Activated T-helper 17 cell treated with anti-CD3 and anti-CD28 coated beads, Interleukin-2, amount 50 U/mL, for 72 hours (primary cell): ENCODE measurements at regions not wholly inside any gene's neighbourhood (a gene's known extent, or its start where the extent isn't known, plus 50 kb on each side); places are given as distances from the start of the nearest gene placed in this dataset.
A peak's percentile ranks its signal among the peaks of the same experiment; 100 is the strongest.
"Not testable (repeated sequence)": the region's sequence is repeated elsewhere in the genome, so short reads cannot be mapped to it uniquely, and the experiment has no call there.

Source experiments
- ATAC-seq: fragments of 150-1000 bp; cut with Tn5 transposase; replicated peaks from 2 replicates; pipeline ENCODE4 v1.10.0; 2021; ENCODE audit warnings: mild to moderate bottlenecking, moderate library complexity
- H3K27ac Mint-ChIP-seq: one replicate; pipeline ENCODE4 v1.8.0; 2022; ENCODE audit warnings: mixed read lengths
- H3K27me3 Mint-ChIP-seq: one replicate; pipeline ENCODE4 v1.8.0; 2022; ENCODE audit warnings: mixed read lengths
- H3K36me3 Mint-ChIP-seq: one replicate; pipeline ENCODE4 v1.8.0; 2022; ENCODE audit warnings: low read depth, mild to moderate bottlenecking, mixed read lengths
- H3K4me1 Mint-ChIP-seq: one replicate; pipeline ENCODE4 v1.8.0; 2022; ENCODE audit warnings: mixed read lengths
- H3K4me3 Mint-ChIP-seq: one replicate; pipeline ENCODE4 v1.8.0; 2022; ENCODE audit warnings: mild to moderate bottlenecking, mixed read lengths
- H3K9me3 Mint-ChIP-seq: one replicate; pipeline ENCODE4 v1.8.0; 2022; ENCODE audit warnings: mixed read lengths

DNA sequence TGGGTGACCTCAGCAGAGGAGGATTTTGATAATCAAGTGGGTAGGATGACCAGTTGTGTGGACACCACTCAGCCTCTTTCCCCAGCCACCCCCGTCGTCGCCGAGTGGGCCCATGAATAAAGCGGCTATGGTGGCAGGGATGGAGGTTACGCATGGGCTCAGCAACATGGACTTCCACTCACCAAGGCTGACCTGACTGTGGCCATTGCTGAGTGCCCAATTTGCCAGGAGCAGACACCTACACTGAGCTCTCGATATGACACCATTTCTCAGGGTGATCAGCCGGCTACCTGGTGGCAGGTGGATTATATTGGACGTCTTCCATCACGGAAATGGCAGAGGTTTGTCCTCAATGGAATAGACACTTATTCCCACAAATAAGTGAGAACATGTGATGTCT, 361.3 kb downstream of the KLHL4 start:
- no peak overlapping the region for H3K4me3 Mint-ChIP-seq
- H3K36me3 Mint-ChIP-seq: no peaks in the 10 kb centered on the region
- ATAC-seq: no peak

DNA sequence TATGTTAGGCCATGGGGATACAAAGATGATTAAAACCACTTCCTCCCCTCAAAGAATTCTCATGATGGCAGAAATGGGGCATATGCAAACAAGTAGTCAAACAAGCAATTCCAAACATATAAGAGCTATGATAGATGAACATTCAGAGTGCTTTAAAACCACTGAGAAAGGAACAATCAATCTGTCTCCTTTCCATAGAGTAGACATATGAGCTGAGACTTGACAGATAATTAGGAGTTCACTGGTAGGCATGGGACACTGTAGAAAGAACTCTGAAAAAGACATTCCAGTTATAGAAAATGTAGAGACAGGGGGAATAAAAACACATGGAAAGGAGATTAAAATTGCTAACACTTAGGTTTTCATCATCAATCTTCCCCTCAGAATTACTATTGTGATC, 372.8 kb downstream of the KLHL4 start:
- Mint-ChIP-seq H3K9me3 (no peaks in the 10 kb centered on the region), H3K4me1 (no peaks in the 10 kb centered on the region), H3K36me3 (no peaks in the 10 kb centered on the region), H3K4me3 (no peak overlapping the region), H3K27me3 (no peaks in the 10 kb centered on the region), H3K27ac (no peak overlapping the region)
- ATAC-seq: no peak

More for the DNA sequence above, 361.3 kb downstream of the KLHL4 start:
- Mint-ChIP-seq H3K27me3 (no peaks in the 10 kb centered on the region), H3K27ac (no peak overlapping the region), H3K4me1 (no peaks in the 10 kb centered on the region), H3K9me3 (no peaks in the 10 kb centered on the region)

DNA sequence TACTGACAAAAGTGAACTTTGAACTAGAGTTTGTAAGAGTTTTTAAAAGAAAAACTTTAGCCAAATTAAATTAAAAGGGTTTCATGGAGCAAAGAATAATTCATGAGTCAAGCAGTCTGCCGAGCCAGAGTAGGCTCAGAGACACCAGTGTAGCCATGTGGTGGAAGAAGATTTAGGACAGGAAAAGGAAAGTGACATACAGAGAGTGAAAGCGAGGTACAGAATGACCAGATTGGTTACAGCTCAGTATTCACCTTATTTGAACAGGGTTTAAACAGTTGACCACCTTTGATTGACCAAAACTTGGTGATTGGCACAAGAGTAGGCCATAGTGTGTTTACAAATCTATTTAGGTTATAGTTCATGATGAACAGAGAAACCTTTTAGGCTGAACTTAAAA, 377.8 kb downstream of the KLHL4 start:
- no peaks in the 10 kb centered on the region for H3K27me3 Mint-ChIP-seq
- H3K9me3 Mint-ChIP-seq: no peaks in the 10 kb centered on the region
- no peak overlapping the region for H3K27ac Mint-ChIP-seq
- no peak for ATAC-seq
- no peaks in the 10 kb centered on the region for H3K4me1 Mint-ChIP-seq
- no peaks in the 10 kb centered on the region for H3K36me3 Mint-ChIP-seq
- H3K4me3 Mint-ChIP-seq: no peak overlapping the region

DNA sequence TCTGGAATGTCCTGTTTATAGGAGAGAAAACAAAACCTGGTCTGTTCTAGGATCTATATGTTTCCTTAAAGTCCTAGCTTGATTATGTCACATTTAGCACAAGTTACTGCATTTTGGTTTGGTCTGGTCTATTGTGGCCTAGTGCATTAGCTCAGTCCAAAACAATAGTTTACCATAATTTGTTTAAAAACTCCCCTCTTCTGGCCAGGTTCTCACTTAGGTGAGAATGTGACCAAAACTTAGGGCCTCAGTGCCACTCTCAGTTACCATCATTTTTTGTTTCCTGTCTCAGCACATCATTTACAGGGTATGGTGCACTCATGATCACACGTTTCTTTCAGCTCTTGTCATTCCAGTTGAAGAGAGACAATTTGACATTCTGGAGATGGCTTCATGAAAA, 378.5 kb downstream of the KLHL4 start:
- H3K27me3 Mint-ChIP-seq: no peaks in the 10 kb centered on the region
- no peaks in the 10 kb centered on the region for H3K36me3 Mint-ChIP-seq
- H3K9me3 Mint-ChIP-seq: no peaks in the 10 kb centered on the region
- H3K4me3 Mint-ChIP-seq: no peak overlapping the region
- ATAC-seq: no peak
- no peaks in the 10 kb centered on the region for H3K4me1 Mint-ChIP-seq
- H3K27ac Mint-ChIP-seq: no peak overlapping the region

DNA sequence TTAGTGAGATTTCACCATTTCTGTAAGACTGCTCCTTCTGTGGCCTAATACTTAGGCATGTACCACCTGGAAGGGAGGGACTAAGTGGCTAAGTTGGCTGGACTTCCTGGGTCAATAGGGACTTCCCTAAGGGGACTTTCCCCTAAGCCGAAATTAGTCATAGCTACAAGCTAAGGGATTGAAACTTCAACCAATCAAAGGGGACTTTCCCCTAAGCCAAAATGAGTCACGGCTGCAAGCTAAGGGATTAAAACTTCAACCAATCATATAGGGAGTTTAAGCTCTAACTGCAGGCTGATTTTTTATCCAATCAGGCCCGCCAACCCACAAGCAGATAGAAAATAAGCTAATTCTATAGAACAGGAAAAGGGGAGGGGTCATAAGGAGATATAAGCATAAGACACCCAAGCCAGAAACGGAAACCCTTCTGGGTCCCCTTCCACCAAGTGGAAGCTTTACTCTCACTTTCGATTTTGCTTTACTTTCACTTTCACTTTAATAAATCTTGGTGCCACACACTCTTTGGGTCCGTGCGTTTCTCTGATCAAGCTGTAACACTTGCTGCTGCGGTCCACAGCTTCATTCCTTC, 382.8 kb downstream of the KLHL4 start:
- Mint-ChIP-seq H3K27ac (no peak overlapping the region), H3K27me3 (no peaks in the 10 kb centered on the region), H3K4me3 (peak overlapping the region; percentile 39), H3K9me3 (no peaks in the 10 kb centered on the region), H3K4me1 (no peaks in the 10 kb centered on the region), H3K36me3 (no peaks in the 10 kb centered on the region)
- ATAC-seq: peak; percentile 47

DNA sequence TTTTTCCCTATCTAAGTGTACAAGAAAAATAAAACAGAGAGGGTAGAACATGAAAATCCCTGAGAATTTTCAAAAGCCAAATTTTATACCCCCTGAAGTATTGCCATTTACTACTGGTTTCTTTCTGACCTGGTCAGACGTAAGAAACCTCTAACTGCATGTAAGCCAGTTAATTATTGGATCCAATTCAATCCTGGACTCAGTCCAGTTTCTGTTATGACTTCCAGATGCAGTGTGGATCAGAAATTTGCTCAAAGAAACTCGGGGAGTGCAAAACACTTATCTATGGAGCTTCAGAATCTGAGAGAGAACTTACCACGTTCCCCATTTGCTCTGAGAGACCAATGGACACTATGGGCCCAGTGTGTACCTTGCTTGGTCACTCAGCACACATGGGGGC, 383.5 kb downstream of the KLHL4 start:
- no peaks in the 10 kb centered on the region for H3K4me1 Mint-ChIP-seq
- no peaks in the 10 kb centered on the region for H3K36me3 Mint-ChIP-seq
- ATAC-seq: no peak
- no peak overlapping the region for H3K27ac Mint-ChIP-seq
- no peaks in the 10 kb centered on the region for H3K9me3 Mint-ChIP-seq
- peak overlapping the region; percentile 39 for H3K4me3 Mint-ChIP-seq
- H3K27me3 Mint-ChIP-seq: no peaks in the 10 kb centered on the region

DNA sequence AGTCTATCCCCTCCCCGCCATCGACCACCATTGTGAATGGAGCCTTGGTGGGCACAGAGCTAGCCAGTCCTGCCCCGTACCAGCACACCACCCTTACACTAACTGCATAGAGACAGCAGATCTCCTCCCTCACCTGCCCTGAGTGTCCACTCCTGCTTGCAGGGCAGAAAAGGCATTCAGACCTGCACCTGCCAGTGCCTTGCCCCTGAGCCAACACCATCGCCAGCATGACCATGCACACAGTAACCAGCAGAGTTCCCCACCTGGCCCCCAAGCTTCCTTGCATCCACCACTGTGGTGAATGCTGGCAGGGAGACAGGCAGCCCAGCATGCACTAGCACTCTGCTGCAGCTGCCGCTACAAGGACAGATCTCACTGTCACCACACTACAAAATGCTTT, 397.1 kb downstream of the KLHL4 start:
- Mint-ChIP-seq H3K27me3 (no peaks in the 10 kb centered on the region), H3K27ac (no peak overlapping the region), H3K36me3 (no peaks in the 10 kb centered on the region), H3K9me3 (no peaks in the 10 kb centered on the region), H3K4me1 (no peaks in the 10 kb centered on the region), H3K4me3 (no peak overlapping the region)
- ATAC-seq: no peak

DNA sequence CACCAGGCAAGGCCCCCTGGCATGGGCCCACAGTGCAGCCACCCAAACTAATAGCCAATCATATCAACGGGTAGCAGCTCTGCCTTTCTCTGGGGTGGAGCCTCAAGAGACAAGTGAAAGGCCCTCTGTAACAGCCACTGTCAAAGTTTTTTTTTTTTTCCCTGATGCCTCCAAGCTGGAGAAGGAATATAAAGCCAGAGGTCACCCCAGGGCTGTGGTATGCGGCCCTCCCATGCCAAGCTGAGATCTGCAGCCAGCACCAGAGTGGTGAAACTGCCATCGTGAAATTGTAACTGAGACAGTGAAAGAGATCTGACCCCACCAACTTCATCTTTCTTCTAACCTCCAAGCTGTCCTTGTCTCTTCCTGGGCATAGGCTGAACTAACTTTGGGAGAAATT, 407.0 kb downstream of the KLHL4 start:
- H3K27me3 Mint-ChIP-seq: no peaks in the 10 kb centered on the region
- H3K9me3 Mint-ChIP-seq: peaks cover 6% of the 10 kb centered on the region
- ATAC-seq: no peak
- H3K27ac Mint-ChIP-seq: no peak overlapping the region
- H3K4me1 Mint-ChIP-seq: no peaks in the 10 kb centered on the region
- H3K36me3 Mint-ChIP-seq: no peaks in the 10 kb centered on the region
- no peak overlapping the region for H3K4me3 Mint-ChIP-seq

DNA sequence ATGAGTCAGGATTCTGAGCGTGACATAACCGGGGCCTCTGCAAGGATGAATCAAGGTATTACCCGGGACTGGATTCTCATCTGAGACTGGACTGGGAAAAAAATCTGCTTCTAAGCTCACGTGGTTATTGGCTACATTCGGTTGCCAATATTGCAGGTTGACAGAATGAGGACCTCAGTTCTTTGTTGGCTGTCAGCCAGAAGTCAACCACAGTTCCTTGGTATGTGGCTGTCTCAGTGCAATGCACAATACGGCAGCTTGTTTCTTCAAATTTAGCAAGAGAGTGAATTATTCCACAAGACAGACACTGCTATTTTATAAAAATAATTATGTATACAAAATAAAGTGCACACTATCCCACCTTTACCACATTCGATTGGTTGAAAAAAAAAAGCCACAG, 424.2 kb downstream of the KLHL4 start:
- no peak overlapping the region for H3K27ac Mint-ChIP-seq
- no peak overlapping the region for H3K4me3 Mint-ChIP-seq
- H3K27me3 Mint-ChIP-seq: no peaks in the 10 kb centered on the region
- no peaks in the 10 kb centered on the region for H3K9me3 Mint-ChIP-seq
- no peaks in the 10 kb centered on the region for H3K36me3 Mint-ChIP-seq
- H3K4me1 Mint-ChIP-seq: no peaks in the 10 kb centered on the region
- ATAC-seq: no peak

DNA sequence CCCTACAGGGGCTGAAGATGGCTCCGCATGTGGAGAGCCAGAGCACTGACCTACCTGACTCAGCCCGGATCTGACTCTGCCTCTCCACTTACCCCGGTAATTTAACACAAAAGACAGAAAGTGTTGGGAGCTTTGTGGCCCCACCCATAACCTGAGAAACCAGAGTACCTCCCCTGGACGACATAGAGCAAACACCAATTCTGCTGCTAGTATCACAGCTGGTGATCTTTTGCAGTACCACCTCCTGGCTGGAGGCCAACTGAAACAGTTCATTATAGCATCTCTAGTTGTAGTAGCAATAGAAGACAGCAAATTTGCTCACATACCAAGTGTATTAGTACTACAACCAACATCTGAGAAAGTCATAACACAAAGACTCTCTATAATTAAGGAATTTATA, 443.9 kb downstream of the KLHL4 start:
- H3K36me3 Mint-ChIP-seq: no peaks in the 10 kb centered on the region
- H3K4me3 Mint-ChIP-seq: no peak overlapping the region
- no peaks in the 10 kb centered on the region for H3K27me3 Mint-ChIP-seq
- ATAC-seq: no peak
- H3K27ac Mint-ChIP-seq: no peak overlapping the region
- H3K9me3 Mint-ChIP-seq: peaks cover 3% of the 10 kb centered on the region
- H3K4me1 Mint-ChIP-seq: no peaks in the 10 kb centered on the region

DNA sequence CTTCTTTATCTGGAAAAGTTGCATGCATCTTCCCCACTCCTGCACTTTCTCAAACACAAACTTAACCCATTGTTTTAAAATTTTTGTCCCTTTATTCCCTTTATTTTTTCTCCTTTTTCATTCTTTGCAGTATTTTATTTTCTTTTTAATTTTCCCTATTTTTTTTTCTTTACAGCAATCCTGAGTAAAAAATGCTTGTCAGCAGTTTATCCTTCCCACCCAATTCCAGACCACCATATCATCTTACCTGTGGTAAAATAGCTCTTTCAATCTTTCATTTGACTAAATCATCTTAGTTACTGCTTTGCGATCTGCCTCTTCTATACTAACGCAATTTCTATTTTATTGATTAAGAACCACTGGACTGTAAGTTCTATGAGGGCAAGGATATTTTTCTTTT, 450.5 kb downstream of the KLHL4 start:
- Mint-ChIP-seq H3K36me3 (no peaks in the 10 kb centered on the region), H3K27ac (no peak overlapping the region), H3K4me1 (no peaks in the 10 kb centered on the region), H3K9me3 (peaks cover 9% of the 10 kb centered on the region), H3K4me3 (no peak overlapping the region), H3K27me3 (no peaks in the 10 kb centered on the region)
- no peak for ATAC-seq

DNA sequence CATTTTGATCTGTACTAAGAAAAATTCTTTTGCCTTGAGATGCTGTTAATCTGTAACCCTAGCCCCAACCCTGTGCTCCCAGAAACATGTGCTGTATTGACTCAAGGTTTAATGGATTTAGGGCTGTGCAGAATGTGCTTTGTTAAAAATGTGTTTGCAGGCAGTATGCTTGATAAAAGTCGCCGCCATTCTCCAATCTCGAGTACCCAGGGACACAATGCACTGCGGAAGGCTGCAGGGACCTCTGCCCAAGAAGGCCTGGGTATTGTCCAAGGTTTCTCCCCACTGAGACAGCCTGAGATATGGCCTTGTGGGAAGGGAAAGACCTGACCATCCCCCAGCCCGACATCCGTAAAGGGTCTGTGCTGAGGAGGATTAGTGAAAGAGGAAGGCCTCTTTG, 454.5 kb downstream of the KLHL4 start:
- not testable (repeated sequence) for H3K4me1 Mint-ChIP-seq, H3K4me3 Mint-ChIP-seq, H3K27ac Mint-ChIP-seq, H3K27me3 Mint-ChIP-seq, ATAC-seq, H3K9me3 Mint-ChIP-seq, H3K36me3 Mint-ChIP-seq

DNA sequence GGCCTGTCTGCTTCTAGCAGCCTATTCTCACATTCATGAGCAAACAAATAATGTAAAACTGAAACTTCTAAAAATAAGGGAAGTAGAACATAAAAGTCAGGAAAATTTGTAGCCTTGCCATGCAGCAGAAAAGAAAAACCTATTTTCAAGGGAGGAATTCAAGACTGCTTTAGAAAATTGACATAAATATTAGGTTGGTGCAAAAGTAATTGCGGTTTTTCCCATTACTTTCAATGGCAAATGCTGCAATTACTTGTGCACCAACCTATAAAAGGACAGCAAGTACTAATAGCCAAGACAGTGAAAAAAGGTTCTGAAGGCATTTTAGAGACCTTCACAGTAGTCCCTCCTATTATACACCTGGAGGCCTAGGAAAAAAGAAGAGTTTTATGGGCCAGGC, 457.8 kb downstream of the KLHL4 start:
- no peak overlapping the region for H3K4me3 Mint-ChIP-seq
- no peaks in the 10 kb centered on the region for H3K36me3 Mint-ChIP-seq
- no peaks in the 10 kb centered on the region for H3K9me3 Mint-ChIP-seq
- no peaks in the 10 kb centered on the region for H3K27me3 Mint-ChIP-seq
- H3K27ac Mint-ChIP-seq: no peak overlapping the region
- no peak for ATAC-seq
- no peaks in the 10 kb centered on the region for H3K4me1 Mint-ChIP-seq

DNA sequence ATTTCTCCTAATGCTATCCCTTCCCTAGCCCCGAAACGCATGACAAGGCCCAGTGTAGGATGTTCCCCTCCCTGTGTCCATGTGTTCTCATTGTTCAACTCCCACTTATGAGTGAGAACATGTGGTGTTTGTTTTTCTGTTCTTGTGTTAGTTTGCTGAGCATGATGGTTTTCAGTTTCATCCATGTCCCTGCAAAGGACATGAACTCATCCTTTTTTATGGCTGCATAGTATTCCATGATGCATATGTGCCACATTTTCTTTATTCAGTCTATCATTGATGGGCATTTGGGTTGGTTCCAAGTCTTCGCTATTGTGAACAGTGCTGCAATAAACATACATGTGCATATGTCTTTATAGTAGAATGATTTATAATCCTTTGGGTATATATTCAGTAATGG, 490.3 kb downstream of the KLHL4 start:
- H3K36me3 Mint-ChIP-seq, H3K4me1 Mint-ChIP-seq, H3K27ac Mint-ChIP-seq, ATAC-seq, H3K9me3 Mint-ChIP-seq, H3K4me3 Mint-ChIP-seq, H3K27me3 Mint-ChIP-seq: not testable (repeated sequence)

DNA sequence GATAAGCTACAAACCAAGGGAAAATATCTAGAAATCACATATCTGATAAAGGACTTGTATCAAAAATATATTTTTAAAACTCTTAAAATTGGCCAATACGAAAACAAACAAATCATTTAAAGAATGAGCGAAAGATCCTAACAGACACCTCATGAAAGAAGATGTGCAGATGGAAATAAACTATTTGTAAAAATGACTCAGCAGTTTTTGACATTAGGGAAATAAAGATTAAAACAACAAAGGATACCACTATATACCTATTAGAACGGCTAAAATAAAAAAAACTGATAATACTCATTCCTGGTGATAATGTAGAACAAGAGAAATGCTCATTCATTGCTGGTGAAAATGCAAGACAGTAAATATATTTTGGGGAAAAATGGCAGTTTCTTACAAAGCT, 506.4 kb downstream of the KLHL4 start:
- Mint-ChIP-seq H3K27ac (no peak overlapping the region), H3K4me3 (no peak overlapping the region), H3K27me3 (no peaks in the 10 kb centered on the region), H3K36me3 (no peaks in the 10 kb centered on the region), H3K4me1 (no peaks in the 10 kb centered on the region), H3K9me3 (no peaks in the 10 kb centered on the region)
- ATAC-seq: no peak

DNA sequence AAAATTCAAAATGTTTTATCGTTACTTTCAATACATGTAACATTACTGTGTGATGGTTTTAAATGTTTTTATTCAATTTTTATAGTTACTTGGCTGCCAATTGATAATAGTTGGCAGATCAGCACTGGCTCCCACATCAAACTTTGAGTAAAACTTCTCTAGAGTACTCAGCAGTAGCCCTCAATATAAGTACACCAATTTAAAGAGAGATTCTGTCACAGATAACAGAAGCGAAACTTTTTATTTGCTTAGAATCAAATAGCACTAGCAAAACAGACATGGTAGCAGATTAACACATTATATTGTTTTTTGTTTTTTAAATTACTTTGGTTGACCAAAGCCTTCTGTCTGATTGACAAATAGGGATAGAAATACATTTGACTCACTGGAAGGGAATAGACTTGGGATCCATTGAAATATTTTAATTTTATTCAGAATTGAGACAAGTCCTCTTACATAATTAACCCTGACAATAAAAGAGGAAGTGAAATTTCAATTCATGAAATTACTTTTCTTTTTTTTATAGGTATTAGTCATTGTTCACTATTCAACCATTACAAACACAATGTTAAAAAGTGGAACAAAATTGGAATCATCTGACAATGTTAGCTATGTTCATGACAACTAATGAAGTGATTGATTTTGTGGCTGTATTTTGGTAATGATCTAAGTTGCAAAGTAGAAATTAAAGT, 554.9 kb downstream of the KLHL4 start:
- Mint-ChIP-seq H3K36me3 (no peaks in the 10 kb centered on the region), H3K27ac (no peak overlapping the region), H3K27me3 (no peaks in the 10 kb centered on the region), H3K4me3 (no peak overlapping the region), H3K9me3 (no peaks in the 10 kb centered on the region), H3K4me1 (no peaks in the 10 kb centered on the region)
- no peak for ATAC-seq
